ENCODE measurements at regions not wholly inside any gene's neighbourhood (a gene's known extent, or its start where the extent isn't known, plus 50 kb on each side); places are given as distances from the start of the nearest gene placed in this dataset.

- intact Hi-C loops (cut with DNase I): no loop called here
- ATAC-seq: no peak
- no peak for DNase-seq (ENCODE audit: missing footprints)
Measured at GRCh38 chr5:28117273-28117672, 1078.9 kb upstream of the CDH9 start.

GRCh38 chr5:28110781-28111180 is 1072.4 kb upstream of the CDH9 start:
- intact Hi-C loops (cut with DNase I): no loop called here

GRCh38 chr5:28104080-28104479 is 1065.7 kb upstream of the CDH9 start:
- ATAC-seq (no peak), DNase-seq (ENCODE audit: missing footprints) (no peak)
- intact Hi-C loops (cut with DNase I): no loop called here

More at GRCh38 chr5:28110781-28111180, 1072.4 kb upstream of the CDH9 start:
- no peak for DNase-seq (ENCODE audit: missing footprints)
- no peak for ATAC-seq

GRCh38 chr5:28084069-28084468 is 1045.7 kb upstream of the CDH9 start:
- ATAC-seq (no peak), DNase-seq (ENCODE audit: missing footprints) (no peak)
- intact Hi-C loops (cut with DNase I): no loop called here

GRCh38 chr5:28082610-28083009 is 1044.2 kb upstream of the CDH9 start:
- ATAC-seq: no peak

GRCh38 chr5:28077291-28078240 is 1039.2 kb upstream of the CDH9 start:
- DNase-seq (ENCODE audit: missing footprints) (no peak), ATAC-seq (no peak)
- intact Hi-C loops (cut with DNase I): no loop called here

More at GRCh38 chr5:28082610-28083009, 1044.2 kb upstream of the CDH9 start:
- intact Hi-C loops (cut with DNase I): no loop called here
- no peak for DNase-seq (ENCODE audit: missing footprints)

- intact Hi-C loops (cut with DNase I): no loop called here
- DNase-seq (ENCODE audit: missing footprints): no peak
- no peak for ATAC-seq
Measured at GRCh38 chr5:28066856-28067255, 1028.5 kb upstream of the CDH9 start.

GRCh38 chr5:28065656-28066055 is 1027.3 kb upstream of the CDH9 start:
- DNase-seq (ENCODE audit: missing footprints): no peak

GRCh38 chr5:28046596-28046995 is 1008.2 kb upstream of the CDH9 start:
- intact Hi-C loops (cut with DNase I): no loop called here
- no peak for DNase-seq (ENCODE audit: missing footprints)
- ATAC-seq: no peak

More at GRCh38 chr5:28065656-28066055, 1027.3 kb upstream of the CDH9 start:
- ATAC-seq: no peak
- intact Hi-C loops (cut with DNase I): no loop called here

- intact Hi-C loops (cut with DNase I): no loop called here
- no peak for ATAC-seq
Measured at GRCh38 chr5:28027851-28028250, 989.5 kb upstream of the CDH9 start.

GRCh38 chr5:28017178-28017577 is 978.8 kb upstream of the CDH9 start:
- intact Hi-C loops (cut with DNase I): no loop called here
- no peak for DNase-seq (ENCODE audit: missing footprints)
- no peak for ATAC-seq

More at GRCh38 chr5:28027851-28028250, 989.5 kb upstream of the CDH9 start:
- DNase-seq (ENCODE audit: missing footprints): no peak

GRCh38 chr5:28014779-28015178 is 976.4 kb upstream of the CDH9 start:
- no peak for ATAC-seq
- no peak for DNase-seq (ENCODE audit: missing footprints)
- intact Hi-C loops (cut with DNase I): no loop called here

GRCh38 chr5:28012538-28012937 is 974.2 kb upstream of the CDH9 start:
- no peak for DNase-seq (ENCODE audit: missing footprints)
- intact Hi-C loops (cut with DNase I): no loop called here
- ATAC-seq: no peak

GRCh38 chr5:28009576-28009975 is 971.2 kb upstream of the CDH9 start:
- intact Hi-C loops (cut with DNase I): no loop called here
- no peak for ATAC-seq
- DNase-seq (ENCODE audit: missing footprints): no peak

- DNase-seq (ENCODE audit: missing footprints): no peak
- intact Hi-C loops (cut with DNase I): no loop called here
- ATAC-seq: no peak
Measured at GRCh38 chr5:27996665-27997064, 958.3 kb upstream of the CDH9 start.

GRCh38 chr5:27995867-27996266 is 957.5 kb upstream of the CDH9 start:
- ATAC-seq: no peak
- no peak for DNase-seq (ENCODE audit: missing footprints)
- intact Hi-C loops (cut with DNase I): no loop called here

- intact Hi-C loops (cut with DNase I): no loop called here
- ATAC-seq (no peak), DNase-seq (ENCODE audit: missing footprints) (no peak)
Measured at GRCh38 chr5:27978322-27978721, 939.9 kb upstream of the CDH9 start.

- intact Hi-C loops (cut with DNase I): no loop called here
- DNase-seq (ENCODE audit: missing footprints) (no peak), ATAC-seq (no peak)
Measured at GRCh38 chr5:27969157-27969556, 930.8 kb upstream of the CDH9 start.

- DNase-seq (ENCODE audit: missing footprints) (no peak), ATAC-seq (no peak)
- intact Hi-C loops (cut with DNase I): no loop called here
Measured at GRCh38 chr5:27963050-27963783, 924.8 kb upstream of the CDH9 start.

- ATAC-seq (no peak), DNase-seq (ENCODE audit: missing footprints) (no peak)
- intact Hi-C loops (cut with DNase I): no loop called here
Measured at GRCh38 chr5:27962198-27962597, 923.8 kb upstream of the CDH9 start.

Data from Right ventricle myocardium inferior (tissue), 1 donor.